ENCODE measurements at regions not wholly inside any gene's neighbourhood (a gene's known extent, or its start where the extent isn't known, plus 50 kb on each side); places are given as distances from the start of the nearest gene placed in this dataset.
"Not testable (repeated sequence)": the region's sequence is repeated elsewhere in the genome, so short reads cannot be mapped to it uniquely, and the experiment has no call there.

GRCh38 chr12:42908712-42909111 is 319.2 kb upstream of the PRICKLE1 start:
- Histone ChIP-seq H3K9me3 (ENCODE audit: control insufficient read depth in 1 of 2, low read length in 2 of 2) (no peaks in the 10 kb centered on the region), H3K27ac (ENCODE audit: low read depth, low read length) (no peak overlapping the region), H3K36me3 (ENCODE audit: insufficient read depth, low read length) (no peaks in the 10 kb centered on the region), H3K4me3 (ENCODE audit: low read length in 2 of 2) (no peak overlapping the region), H3K27me3 (ENCODE audit: insufficient read depth, low read length) (no peaks in the 10 kb centered on the region), H3K4me1 (ENCODE audit: insufficient read depth, low read length) (no peaks in the 10 kb centered on the region)
- no peak overlapping the region for H3K27ac Mint-ChIP-seq
- H3K36me3 Mint-ChIP-seq, result no peaks in the 10 kb centered on the region
- no peak overlapping the region for H3K4me3 Mint-ChIP-seq
- intact Hi-C loops (cut with micrococcal nuclease), result no loop called here
- H3K9me3 Mint-ChIP-seq, result peaks cover 0 to 14% (median 6%) of the 10 kb centered on the region in 8 donors
- H3K27me3 Mint-ChIP-seq, result no peaks in the 10 kb centered on the region
- CTCF ChIA-PET (ENCODE audit: partially characterized antibody), result interaction anchor here (1.3 kb wide), 1 partner anchor 21 kb away, joined by 3 read pairs; no protein-coding TSS in a partner anchor
- POLR2A ChIA-PET (ENCODE audit: partially characterized antibody), result no interaction called here
- H3K4me1 Mint-ChIP-seq, result no peaks in the 10 kb centered on the region
- no peak for DNase-seq

DNA sequence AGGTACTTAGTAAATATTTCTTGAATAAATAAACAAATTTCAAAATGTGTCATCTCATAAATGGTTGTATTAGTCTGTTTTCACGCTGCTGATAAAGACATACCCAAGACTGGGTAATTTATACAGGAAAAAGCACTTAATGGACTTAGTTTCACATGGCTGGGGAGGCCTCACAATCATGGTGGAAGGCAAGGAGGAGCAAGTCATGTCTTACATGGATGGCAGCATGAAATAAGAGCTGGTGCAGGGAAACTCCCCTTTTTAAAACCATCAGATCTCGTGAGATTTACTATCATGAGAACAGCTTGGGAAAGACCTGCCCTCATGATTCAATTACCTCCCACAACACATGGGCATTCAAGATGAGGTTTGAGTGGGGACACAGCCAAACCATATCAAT is 317.3 kb upstream of the PRICKLE1 start:
- H3K27me3 ChIP-seq (ENCODE audit: insufficient read depth, low read length); H3K4me1 Mint-ChIP-seq; H3K4me1 ChIP-seq (ENCODE audit: insufficient read depth, low read length); POLR2A ChIA-PET (ENCODE audit: partially characterized antibody); H3K36me3 Mint-ChIP-seq; H3K9me3 Mint-ChIP-seq; H3K9me3 ChIP-seq (ENCODE audit: control insufficient read depth in 1 of 2, low read length in 2 of 2); H3K4me3 ChIP-seq (ENCODE audit: low read length in 2 of 2); H3K27ac Mint-ChIP-seq; DNase-seq; H3K27me3 Mint-ChIP-seq; H3K36me3 ChIP-seq (ENCODE audit: insufficient read depth, low read length); H3K4me3 Mint-ChIP-seq; H3K27ac ChIP-seq (ENCODE audit: low read depth, low read length); intact Hi-C loops (cut with micrococcal nuclease); CTCF ChIA-PET (ENCODE audit: partially characterized antibody): not testable (repeated sequence)

DNA sequence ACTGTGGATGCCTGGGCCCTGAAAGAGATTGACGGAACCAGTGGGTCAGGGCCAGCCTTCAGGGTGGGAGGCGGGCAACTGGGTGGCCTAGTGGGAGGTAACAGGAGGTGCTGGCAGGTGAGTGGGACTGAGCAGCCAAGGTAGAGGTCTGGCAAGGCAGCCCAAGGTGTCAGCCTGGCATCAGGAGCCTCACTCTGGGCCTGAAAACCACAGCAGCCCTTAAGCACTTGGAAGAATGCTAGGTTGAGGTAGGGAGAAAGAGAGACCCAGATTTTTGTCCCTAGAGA is 315.8 kb upstream of the PRICKLE1 start:
- peaks cover 0 to 12% (median 5%) of the 10 kb centered on the region in 8 donors for H3K9me3 Mint-ChIP-seq
- Histone ChIP-seq H3K27me3 (ENCODE audit: insufficient read depth, low read length) (no peaks in the 10 kb centered on the region), H3K36me3 (ENCODE audit: insufficient read depth, low read length) (no peaks in the 10 kb centered on the region), H3K9me3 (ENCODE audit: control insufficient read depth in 1 of 2, low read length in 2 of 2) (no peaks in the 10 kb centered on the region), H3K27ac (ENCODE audit: low read depth, low read length) (no peak overlapping the region), H3K4me3 (ENCODE audit: low read length in 2 of 2) (no peak overlapping the region), H3K4me1 (ENCODE audit: insufficient read depth, low read length) (no peaks in the 10 kb centered on the region)
- intact Hi-C loops (cut with micrococcal nuclease), result no loop called here
- ChIA-PET CTCF (ENCODE audit: partially characterized antibody) (no interaction called here), POLR2A (ENCODE audit: partially characterized antibody) (no interaction called here)
- H3K4me3 Mint-ChIP-seq, result no peak overlapping the region
- DNase-seq, result no peak
- no peaks in the 10 kb centered on the region for H3K27me3 Mint-ChIP-seq
- H3K27ac Mint-ChIP-seq, result no peak overlapping the region
- H3K4me1 Mint-ChIP-seq, result no peaks in the 10 kb centered on the region
- no peaks in the 10 kb centered on the region for H3K36me3 Mint-ChIP-seq

- H3K27ac Mint-ChIP-seq, result no peak overlapping the region
- H3K9me3 ChIP-seq (ENCODE audit: control insufficient read depth in 1 of 2, low read length in 2 of 2), result no peaks in the 10 kb centered on the region
- H3K4me3 Mint-ChIP-seq, result no peak overlapping the region
- no peaks in the 10 kb centered on the region for H3K27me3 ChIP-seq (ENCODE audit: insufficient read depth, low read length)
- H3K36me3 Mint-ChIP-seq, result no peaks in the 10 kb centered on the region
- POLR2A ChIA-PET (ENCODE audit: partially characterized antibody), result no interaction called here
- no peaks in the 10 kb centered on the region for H3K4me1 ChIP-seq (ENCODE audit: insufficient read depth, low read length)
- H3K4me1 Mint-ChIP-seq, result no peaks in the 10 kb centered on the region
- peaks cover 3 to 12% (median 6%) of the 10 kb centered on the region in 8 donors for H3K9me3 Mint-ChIP-seq
- CTCF ChIA-PET (ENCODE audit: partially characterized antibody), result no interaction called here
- no peak for DNase-seq
- no peaks in the 10 kb centered on the region for H3K27me3 Mint-ChIP-seq
- no peak overlapping the region for H3K4me3 ChIP-seq (ENCODE audit: low read length in 2 of 2)
- H3K36me3 ChIP-seq (ENCODE audit: insufficient read depth, low read length), result no peaks in the 10 kb centered on the region
- intact Hi-C loops (cut with micrococcal nuclease), result no loop called here
- H3K27ac ChIP-seq (ENCODE audit: low read depth, low read length), result no peak overlapping the region
Measured at GRCh38 chr12:42904683-42905418, 315.3 kb upstream of the PRICKLE1 start.

- H3K27ac ChIP-seq (ENCODE audit: low read depth, low read length), result no peak overlapping the region
- H3K4me3 Mint-ChIP-seq, result no peak overlapping the region
- H3K9me3 ChIP-seq (ENCODE audit: control insufficient read depth in 1 of 2, low read length in 2 of 2), result no peaks in the 10 kb centered on the region
- no peaks in the 10 kb centered on the region for H3K4me1 ChIP-seq (ENCODE audit: insufficient read depth, low read length)
- no peaks in the 10 kb centered on the region for H3K27me3 ChIP-seq (ENCODE audit: insufficient read depth, low read length)
- POLR2A ChIA-PET (ENCODE audit: partially characterized antibody), result no interaction called here
- no peaks in the 10 kb centered on the region for H3K36me3 Mint-ChIP-seq
- H3K27ac Mint-ChIP-seq, result no peak overlapping the region
- H3K9me3 Mint-ChIP-seq, result peaks cover 0 to 12% (median 8%) of the 10 kb centered on the region in 8 donors
- no peaks in the 10 kb centered on the region for H3K27me3 Mint-ChIP-seq
- no peaks in the 10 kb centered on the region for H3K36me3 ChIP-seq (ENCODE audit: insufficient read depth, low read length)
- intact Hi-C loops (cut with micrococcal nuclease), result no loop called here
- CTCF ChIA-PET (ENCODE audit: partially characterized antibody), result no interaction called here
- no peaks in the 10 kb centered on the region for H3K4me1 Mint-ChIP-seq
- no peak for DNase-seq
- H3K4me3 ChIP-seq (ENCODE audit: low read length in 2 of 2), result no peak overlapping the region
Measured at GRCh38 chr12:42903736-42904135, 314.2 kb upstream of the PRICKLE1 start.

- H3K4me1 Mint-ChIP-seq, result no peaks in the 10 kb centered on the region
- H3K27ac Mint-ChIP-seq, result no peak overlapping the region
- peaks cover 0 to 10% (median 7%) of the 10 kb centered on the region in 8 donors for H3K9me3 Mint-ChIP-seq
- ChIA-PET CTCF (ENCODE audit: partially characterized antibody) (no interaction called here), POLR2A (ENCODE audit: partially characterized antibody) (no interaction called here)
- H3K27me3 Mint-ChIP-seq, result no peaks in the 10 kb centered on the region
- H3K36me3 ChIP-seq (ENCODE audit: insufficient read depth, low read length), result no peaks in the 10 kb centered on the region
- DNase-seq, result no peak
- no peaks in the 10 kb centered on the region for H3K9me3 ChIP-seq (ENCODE audit: control insufficient read depth in 1 of 2, low read length in 2 of 2)
- H3K36me3 Mint-ChIP-seq, result no peaks in the 10 kb centered on the region
- H3K27me3 ChIP-seq (ENCODE audit: insufficient read depth, low read length), result no peaks in the 10 kb centered on the region
- H3K27ac ChIP-seq (ENCODE audit: low read depth, low read length), result no peak overlapping the region
- no peaks in the 10 kb centered on the region for H3K4me1 ChIP-seq (ENCODE audit: insufficient read depth, low read length)
- intact Hi-C loops (cut with micrococcal nuclease), result no loop called here
- H3K4me3 ChIP-seq (ENCODE audit: low read length in 2 of 2), result no peak overlapping the region
- no peak overlapping the region for H3K4me3 Mint-ChIP-seq
Measured at GRCh38 chr12:42902001-42902400, 312.5 kb upstream of the PRICKLE1 start.

- no peaks in the 10 kb centered on the region for H3K27me3 Mint-ChIP-seq
- H3K27ac Mint-ChIP-seq, result no peak overlapping the region
- peaks cover 0 to 4% (median 2%) of the 10 kb centered on the region in 8 donors for H3K9me3 Mint-ChIP-seq
- intact Hi-C loops (cut with micrococcal nuclease), result no loop called here
- Histone ChIP-seq H3K9me3 (ENCODE audit: control insufficient read depth in 1 of 2, low read length in 2 of 2) (no peaks in the 10 kb centered on the region), H3K4me1 (ENCODE audit: insufficient read depth, low read length) (no peaks in the 10 kb centered on the region), H3K4me3 (ENCODE audit: low read length in 2 of 2) (no peak overlapping the region), H3K36me3 (ENCODE audit: insufficient read depth, low read length) (no peaks in the 10 kb centered on the region), H3K27me3 (ENCODE audit: insufficient read depth, low read length) (no peaks in the 10 kb centered on the region), H3K27ac (ENCODE audit: low read depth, low read length) (no peak overlapping the region)
- no peaks in the 10 kb centered on the region for H3K36me3 Mint-ChIP-seq
- ChIA-PET CTCF (ENCODE audit: partially characterized antibody) (no interaction called here), POLR2A (ENCODE audit: partially characterized antibody) (no interaction called here)
- no peak for DNase-seq
- no peaks in the 10 kb centered on the region for H3K4me1 Mint-ChIP-seq
- H3K4me3 Mint-ChIP-seq, result no peak overlapping the region
Measured at GRCh38 chr12:42893803-42894202, 304.3 kb upstream of the PRICKLE1 start.

Measured in CD4-positive, alpha-beta memory T cell (primary cell).